HG03135 (cell line): ENCODE measurements at regions not wholly inside any gene's neighbourhood (a gene's known extent, or its start where the extent isn't known, plus 50 kb on each side); places are given as distances from the start of the nearest gene placed in this dataset.
"Not testable (repeated sequence)": the region's sequence is repeated elsewhere in the genome, so short reads cannot be mapped to it uniquely, and the experiment has no call there.

Experiments used
- ATAC-seq: cut with Tn5 transposase; IDR thresholded peaks from one replicate; pipeline ENCODE4 v1.9.1; 2021; ENCODE audit warnings: mild to moderate bottlenecking, moderate library complexity; ENCODE audit not compliant: unreplicated experiment

DNA sequence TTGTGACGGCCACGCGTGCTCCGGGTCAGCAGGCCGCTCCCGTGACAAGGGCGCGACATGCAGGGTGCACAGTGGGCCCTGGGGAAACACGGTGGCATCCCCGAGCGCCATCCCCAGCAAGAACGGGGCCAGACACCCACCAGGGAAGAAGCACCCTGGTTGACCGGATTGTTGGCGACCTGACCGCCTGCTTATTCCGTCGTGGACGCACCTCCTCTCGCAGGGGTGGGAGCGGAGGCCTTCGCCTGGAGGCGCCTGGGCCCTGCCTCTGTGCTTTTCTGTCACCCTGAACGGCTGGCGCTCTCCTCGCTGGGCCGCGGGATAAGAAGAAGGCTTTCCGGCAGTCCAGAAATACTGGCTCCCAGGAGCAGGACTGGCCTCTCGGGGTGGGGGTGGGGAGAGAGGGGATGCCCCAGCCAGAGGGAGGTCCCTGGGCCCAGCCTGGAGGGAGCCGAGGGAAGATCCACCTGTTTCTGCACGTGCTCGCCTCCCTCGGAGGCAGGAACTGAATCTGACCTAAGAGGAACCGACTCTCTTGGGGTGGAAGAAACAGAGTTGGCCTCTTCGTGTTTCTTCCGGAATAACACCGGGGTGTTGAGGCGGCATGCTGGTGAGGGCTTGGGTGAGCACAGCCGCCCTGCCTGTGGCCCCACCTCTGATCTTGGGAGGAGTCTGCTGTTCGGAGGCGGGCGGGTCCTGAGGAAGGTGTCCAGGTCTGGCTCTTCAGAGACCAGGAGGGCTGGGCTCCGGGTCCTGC lies 4394.2 kb upstream of the TPTE start:
- not testable (repeated sequence) for ATAC-seq

DNA sequence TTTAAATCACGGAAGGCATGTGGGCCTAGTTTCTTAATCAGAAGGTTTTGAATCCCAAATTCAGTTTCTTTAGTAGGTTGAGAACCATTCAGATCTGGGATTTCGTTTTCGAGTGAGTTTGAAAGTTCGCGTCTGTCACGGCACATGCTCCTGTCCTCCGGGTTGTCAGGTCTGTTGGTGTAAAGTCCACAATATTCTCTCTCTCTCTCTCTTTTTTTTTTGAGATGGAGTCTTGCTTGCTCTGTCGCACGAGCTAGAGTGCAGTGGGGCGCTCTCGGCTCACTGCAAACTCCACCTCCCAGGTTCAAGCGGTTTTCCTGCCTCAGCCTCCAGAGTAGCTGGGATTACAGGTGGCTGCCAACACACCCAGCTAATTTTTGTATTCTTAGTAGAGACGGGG lies 4390.6 kb upstream of the TPTE start:
- not testable (repeated sequence) for ATAC-seq

DNA sequence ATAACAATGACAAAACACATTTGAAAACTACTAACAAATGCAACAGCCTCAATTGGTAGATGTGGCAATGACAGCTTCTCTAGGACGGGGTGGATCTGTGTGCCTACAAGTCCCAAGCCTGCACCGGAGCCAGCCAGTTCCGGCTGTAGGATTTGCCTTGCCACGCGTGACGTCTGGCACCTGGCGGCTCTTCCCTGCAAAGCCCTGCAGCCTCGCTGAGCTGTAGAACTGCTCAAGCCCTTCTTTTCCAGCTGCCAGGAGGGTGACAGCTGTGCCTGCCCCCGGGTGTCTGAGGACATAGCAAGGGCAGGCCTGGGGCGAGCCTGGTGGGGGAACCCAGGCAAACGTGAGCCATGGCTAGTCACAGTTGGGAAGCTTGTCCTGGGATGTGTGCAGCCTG lies 4388.0 kb upstream of the TPTE start:
- not testable (repeated sequence) for ATAC-seq

DNA sequence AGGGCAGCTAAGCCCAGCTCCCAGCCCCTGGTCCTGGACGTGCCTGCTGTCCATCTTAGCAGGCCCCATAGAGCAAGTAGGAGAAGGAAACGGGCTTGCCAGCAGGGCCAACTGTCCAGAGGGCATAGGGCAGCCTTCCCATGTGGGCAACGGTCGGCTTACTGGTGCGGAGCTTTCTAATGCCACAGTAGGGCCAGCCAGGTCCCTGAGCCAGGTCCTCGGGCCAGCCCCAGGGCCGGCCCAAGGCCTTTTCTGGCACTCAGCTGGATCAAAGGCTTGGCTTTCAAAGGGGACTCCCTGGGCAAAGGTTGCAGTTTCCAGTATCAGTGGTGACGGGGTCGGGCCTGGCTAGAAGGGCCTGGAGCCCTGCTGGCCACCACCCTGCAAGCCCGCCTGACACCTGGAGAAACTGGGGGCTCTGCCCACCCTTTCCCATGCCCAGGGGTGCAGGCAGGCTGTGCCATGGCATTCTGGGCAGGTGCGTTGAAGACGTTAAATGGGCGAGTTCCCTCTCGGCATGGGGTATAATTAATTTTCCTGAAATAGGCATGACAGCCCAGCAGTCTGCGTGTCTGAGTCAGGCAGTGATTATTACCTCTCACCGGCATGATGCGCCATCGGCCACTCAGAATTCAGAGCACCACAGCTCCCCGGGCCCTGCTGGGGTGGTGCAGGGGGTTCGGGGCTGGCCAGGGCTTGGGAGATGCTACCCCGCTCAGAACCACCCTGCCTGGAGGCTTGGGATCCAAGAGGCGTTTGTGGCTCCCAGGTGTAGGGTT lies 4387.3 kb upstream of the TPTE start:
- ATAC-seq: not testable (repeated sequence)

DNA sequence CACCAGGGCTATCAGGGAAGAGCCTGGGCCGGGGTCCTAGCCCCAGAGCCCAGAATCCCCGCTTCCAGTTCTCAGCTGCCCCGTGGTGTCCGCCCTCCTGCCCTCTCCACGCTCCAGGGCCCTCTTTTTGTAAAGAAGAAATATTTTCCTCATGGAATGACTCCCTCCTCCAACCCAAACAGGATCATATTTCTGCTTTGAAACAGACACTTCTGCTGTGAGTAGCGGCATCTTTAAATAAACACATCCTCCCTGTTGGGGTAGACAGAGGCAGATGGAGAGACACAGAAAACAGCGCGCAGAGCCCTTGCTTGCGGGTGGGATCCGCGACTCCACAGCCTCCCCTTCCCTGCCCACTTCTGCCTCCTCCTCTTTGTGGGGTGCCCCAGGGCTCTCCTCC lies 4384.7 kb upstream of the TPTE start:
- ATAC-seq: not testable (repeated sequence)

DNA sequence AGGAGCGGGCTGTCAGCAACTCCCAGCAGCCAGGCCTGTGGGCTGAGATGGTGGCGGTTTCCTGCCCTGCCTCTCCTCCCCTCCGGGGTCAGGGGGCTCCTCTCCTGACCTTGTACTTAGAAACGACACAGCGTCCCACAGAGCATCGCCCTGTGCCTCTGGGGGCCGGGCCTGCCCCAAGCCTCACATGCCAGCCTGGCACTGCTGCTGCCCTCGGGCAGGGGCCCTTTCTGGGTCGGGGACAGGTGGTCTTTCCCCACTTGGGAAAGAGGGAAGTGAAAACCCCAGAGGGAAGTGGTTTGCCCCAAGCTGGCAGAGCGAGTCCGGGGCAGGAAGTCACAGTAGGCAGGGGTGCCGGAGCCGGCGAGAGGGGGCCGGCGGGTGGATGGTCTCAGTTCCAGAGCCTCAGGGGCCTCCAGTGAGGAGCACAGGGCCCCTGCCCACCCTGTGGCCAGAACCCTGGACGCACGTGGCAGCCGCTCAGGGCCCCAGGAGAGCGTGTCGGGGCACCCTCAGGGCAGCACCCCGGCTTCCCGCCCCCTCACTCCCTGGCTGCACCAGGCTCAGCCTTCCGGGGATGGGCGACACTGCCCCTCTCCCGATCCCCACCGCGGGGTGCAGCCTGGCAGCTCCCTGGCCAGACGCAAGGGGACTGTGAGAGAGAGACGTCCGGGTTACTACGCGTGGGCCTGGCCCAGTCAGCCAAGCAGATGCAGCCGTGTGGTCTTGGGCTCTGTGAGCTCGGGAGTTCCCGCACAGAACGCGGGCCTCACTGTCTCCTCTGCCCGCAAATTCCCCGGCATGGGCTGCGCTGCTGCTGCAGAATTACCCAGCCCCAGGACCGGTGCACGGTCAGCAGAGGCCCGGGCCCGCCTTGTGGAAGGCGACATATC lies 4382.9 kb upstream of the TPTE start:
- ATAC-seq: not testable (repeated sequence)

DNA sequence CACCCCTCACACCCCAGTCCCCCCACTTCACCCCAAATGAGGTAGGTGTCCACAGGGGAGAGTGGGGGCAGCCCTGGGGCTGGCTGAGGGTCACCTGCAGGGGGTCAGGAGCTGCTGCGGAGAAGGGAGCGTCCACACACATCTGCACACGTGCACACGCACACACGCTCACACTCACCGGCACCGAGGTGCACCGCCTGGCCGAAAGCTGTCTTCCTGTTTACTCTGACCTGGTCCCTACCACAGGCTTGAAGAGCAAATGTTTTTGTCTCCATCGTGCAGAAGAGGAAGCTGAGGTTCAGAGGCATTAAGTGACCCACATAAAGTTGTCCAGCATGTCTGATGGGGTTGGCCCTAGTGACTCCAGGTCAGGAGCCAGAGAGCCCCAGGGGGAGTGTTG lies 4382.1 kb upstream of the TPTE start:
- not testable (repeated sequence) for ATAC-seq

DNA sequence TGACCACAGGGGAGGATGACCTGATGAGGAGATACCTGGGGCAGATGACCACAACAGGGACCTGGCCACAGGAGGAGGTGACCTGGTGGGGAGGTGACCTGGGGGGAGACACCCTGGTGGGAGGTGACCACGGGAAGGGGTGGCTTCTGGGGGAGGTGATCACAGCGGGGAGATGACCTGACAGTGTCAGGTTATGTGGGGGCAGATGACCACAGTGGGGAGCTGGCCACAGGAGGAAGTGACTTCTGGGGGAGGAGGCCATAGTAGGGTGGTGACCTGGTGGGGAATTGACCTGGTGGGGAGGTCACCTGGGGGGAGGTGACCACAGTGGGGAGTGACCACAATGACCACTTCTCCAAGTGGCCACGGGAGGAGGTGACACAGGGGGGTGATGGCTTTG lies 4381.5 kb upstream of the TPTE start:
- not testable (repeated sequence) for ATAC-seq

DNA sequence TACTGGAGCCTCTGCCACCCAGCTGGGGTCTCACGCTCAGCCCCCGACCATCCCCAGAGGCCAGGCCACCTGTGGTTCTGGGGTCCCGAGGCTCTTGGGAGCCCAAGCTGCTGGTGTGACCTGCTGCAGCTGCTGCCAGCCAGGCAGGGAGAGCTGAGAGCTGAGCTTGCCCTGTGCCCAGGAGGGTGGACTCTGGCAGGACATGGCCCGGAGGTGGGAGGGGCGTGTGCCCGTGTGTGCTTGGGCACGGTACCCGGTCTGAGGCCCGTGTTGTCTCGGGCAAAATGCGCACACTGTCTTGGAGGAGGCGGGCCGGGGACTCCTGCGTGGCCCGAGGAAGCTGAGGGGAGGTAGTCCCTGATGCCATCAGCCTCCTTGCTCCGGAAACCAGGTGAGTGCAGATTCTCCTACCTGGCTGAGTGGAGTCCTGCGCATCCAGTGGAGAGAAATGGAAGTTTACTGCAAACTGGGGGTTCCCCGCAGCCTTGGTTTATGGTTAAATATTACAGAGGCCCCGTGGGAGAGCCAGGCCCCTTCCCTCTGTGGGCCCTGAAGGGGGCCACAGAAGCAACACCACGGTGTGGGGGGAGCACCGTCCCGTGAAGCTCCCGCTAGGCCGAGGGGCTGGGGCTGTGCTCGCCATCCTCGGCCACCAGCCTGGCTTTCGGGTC lies 4380.8 kb upstream of the TPTE start:
- ATAC-seq: not testable (repeated sequence)

DNA sequence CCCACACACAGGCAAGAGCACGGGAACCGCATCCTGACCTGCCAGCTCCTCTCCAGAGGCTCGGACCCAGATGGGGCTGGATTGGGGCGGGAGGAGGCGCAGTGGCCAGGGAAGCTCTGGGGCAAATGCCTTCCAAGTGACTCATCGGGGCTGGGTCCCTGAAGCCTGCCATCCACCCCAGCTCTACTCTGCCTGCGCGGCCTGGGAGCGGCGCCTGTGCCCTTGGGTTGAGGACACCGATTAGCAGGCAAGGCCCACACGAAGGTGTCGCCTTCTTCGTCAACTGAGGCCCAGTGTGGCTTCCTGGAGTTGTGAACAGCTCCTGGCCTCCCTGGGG lies 4380.3 kb upstream of the TPTE start:
- ATAC-seq: not testable (repeated sequence)

DNA sequence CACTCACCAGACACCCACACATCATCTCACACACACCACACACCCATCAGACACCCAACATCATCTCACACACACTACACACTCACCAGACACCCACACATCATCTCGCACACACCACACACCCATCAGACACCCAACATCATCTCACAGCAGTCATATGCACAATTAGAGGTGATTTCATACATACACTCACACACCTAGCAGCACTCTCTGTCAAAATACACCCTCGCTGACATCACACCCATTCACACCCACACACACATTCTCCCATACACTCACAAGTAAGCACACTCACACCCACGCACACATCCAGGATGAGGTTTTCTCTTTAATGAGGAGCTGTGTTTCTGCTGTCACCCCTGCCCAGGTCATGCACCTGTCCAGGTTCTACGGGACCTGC lies 4368.2 kb upstream of the TPTE start:
- ATAC-seq: not testable (repeated sequence)

DNA sequence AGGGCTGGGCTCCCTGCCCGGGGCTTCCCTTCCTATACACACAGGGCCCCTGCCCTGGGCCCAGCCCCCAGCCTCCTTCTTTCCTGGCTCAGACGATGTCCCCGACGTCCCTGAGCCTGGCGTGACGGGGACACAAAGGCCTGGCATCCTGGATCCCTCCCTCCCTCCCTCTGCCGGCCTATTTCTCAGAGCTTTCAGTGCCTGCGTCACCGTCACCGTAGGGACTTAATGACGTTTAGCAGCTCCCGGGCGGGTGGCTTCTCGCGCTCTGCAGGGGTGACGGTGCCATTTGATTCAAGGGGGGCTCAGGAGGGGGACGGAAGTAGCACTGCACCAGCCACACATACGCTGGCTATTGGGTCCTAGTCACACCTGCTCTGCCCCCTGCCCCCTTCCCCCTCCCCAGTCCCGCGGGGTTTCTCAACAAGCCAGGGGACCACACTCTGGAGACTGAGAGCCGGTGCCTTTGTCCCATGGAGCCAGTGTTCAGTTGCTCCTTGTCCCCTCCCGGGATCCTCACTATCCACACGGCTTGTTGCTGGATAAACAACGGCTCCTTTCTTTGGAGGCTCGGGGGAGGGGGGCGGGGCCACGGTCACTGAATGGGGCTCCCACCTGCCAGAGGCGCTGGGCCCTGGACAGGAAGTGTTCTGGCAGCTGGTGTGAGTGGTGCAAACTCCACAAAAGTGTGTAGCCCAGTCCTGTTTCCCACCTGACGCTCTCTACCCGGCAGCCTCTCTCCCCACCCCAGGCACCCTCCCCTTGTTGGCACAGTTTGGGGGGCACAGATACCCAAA lies 4366.7 kb upstream of the TPTE start:
- ATAC-seq: not testable (repeated sequence)

DNA sequence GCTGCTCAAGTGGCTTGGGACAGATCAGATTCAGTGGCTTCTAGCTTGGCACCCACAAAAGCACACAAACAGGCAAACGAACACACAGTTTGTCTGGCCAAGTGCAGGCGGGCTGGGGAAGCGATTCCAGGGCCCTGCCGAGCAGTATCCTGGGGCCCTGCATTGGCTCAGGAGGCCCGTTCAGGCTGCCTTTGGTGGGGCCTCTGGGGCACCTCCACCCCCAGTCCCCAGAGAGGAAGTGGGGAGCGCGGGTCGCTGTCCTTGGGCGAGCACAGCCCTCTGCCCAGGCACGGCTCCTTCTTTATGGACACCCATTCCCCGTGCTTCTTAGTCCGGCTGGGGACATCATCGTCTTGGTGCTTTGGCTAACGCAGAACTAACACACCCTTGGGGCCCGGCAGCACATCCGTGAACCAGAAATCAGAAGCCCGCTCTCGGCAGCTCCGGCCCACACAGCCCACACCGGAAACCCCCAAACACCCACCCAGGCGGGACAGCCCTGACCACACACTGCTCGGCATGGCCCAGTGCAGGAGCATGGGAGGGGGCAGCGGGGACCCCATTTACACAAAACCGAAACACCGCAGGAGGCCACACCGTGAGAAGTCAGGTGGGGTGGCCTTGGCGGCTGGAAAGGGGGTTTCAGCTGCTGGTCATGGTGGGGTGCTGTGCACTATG lies 4364.5 kb upstream of the TPTE start:
- ATAC-seq: not testable (repeated sequence)

DNA sequence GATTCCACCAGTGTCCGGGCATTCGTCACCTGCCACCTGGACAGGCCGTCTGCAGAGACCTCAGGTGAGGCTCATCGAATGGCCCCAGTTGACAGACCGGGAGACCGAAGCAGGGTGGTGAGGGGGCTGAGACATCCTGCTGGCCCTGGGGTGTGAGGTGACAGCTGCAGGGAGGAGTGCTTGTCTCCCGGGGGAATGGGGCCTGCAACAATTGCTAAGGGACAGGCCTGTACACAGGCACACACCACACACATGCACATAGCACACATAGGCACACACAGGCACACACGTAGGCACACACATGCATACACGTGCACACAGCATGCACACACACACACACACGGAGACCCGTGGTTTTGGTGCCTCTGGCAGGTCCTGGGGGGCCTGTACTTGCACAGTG lies 4363.9 kb upstream of the TPTE start:
- ATAC-seq: not testable (repeated sequence)

DNA sequence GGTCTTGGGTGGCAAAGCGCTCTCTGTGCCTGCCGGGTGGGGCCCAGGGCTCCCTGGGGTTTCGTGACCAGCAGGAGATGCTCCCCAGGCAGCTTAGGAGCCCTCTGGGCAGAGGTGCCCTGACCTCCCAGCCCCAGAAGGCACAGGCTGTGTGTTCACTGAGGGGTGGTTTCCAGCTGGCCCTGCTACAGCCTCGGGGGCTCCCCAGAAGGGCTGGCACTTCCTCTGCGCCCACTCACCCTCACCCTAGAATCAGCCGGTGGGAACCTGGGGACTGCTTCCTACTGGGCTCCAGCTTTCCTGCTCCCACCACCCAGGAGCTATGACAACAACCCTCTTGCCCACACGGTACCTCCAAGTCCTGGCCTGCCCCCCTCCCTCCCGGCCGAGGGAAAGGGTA lies 4363.2 kb upstream of the TPTE start:
- not testable (repeated sequence) for ATAC-seq
